BJ (cell line): ENCODE measurements at regions not wholly inside any gene's neighbourhood (a gene's known extent, or its start where the extent isn't known, plus 50 kb on each side); places are given as distances from the start of the nearest gene placed in this dataset.

Experiments
- CTCF ChIA-PET: fragments of 350-600 bp; formaldehyde crosslinking; extraction: SDS; loops from one replicate; lab custom pipeline; 2021; ENCODE audit warnings: antibody characterized with exemption, inconsistent platforms; lab: Yijun Ruan, JAX
- POLR2A ChIA-PET: fragments of 300-600 bp; sonication (Branson Sonifier 250); formaldehyde crosslinking; extraction: SDS; loops from one replicate; lab custom pipeline; 2021; ENCODE audit warnings: antibody characterized with exemption; lab: Charles Lee
- DNase-seq: peaks from one replicate; pipeline ENCODE4 v3.0.0-alpha.2; 2011; ENCODE audit warnings: low read depth
- H3K27me3 ChIP-seq: 2 replicates; pipeline ENCODE4 v1.6.0; 2011; ENCODE audit warnings: low read length; ENCODE audit not compliant: control insufficient read depth, insufficient read depth
- H3K36me3 ChIP-seq: 2 replicates; pipeline ENCODE4 v1.5.1; 2011; ENCODE audit warnings: low read length; ENCODE audit not compliant: control insufficient read depth, insufficient read depth
- H3K4me3 ChIP-seq: 2 replicates; pipeline ENCODE4 v1.5.1; 2011; ENCODE audit warnings: low read depth, mild to moderate bottlenecking, control low read depth, low read length
- CTCF ChIP-seq: IDR thresholded peaks from 2 replicates; pipeline ENCODE4 v1.5.1; 2011; ENCODE audit warnings: low read depth, mild to moderate bottlenecking, control low read depth, inconsistent platforms, low read length, moderate library complexity; ENCODE audit not compliant: insufficient read depth

GRCh38 chr18:76234676-76235060 lies 260.4 kb downstream of the ZNF516 start:
- no peak overlapping the region for H3K4me3 ChIP-seq
- H3K36me3 ChIP-seq: no peaks in the 10 kb centered on the region
- no peak for TF ChIP-seq CTCF
- ChIA-PET CTCF (no interaction called here), POLR2A (no interaction called here)
- DNase-seq: no peak
- no peaks in the 10 kb centered on the region for H3K27me3 ChIP-seq

- no peak for TF ChIP-seq CTCF
- CTCF ChIA-PET: no interaction called here
- no peak for DNase-seq
- H3K36me3 ChIP-seq: no peaks in the 10 kb centered on the region
- POLR2A ChIA-PET: no interaction called here
- H3K27me3 ChIP-seq: no peaks in the 10 kb centered on the region
- no peak overlapping the region for H3K4me3 ChIP-seq
Observed at GRCh38 chr18:76233876-76234675, 261.0 kb downstream of the ZNF516 start.

GRCh38 chr18:76233406-76233805 lies 261.6 kb downstream of the ZNF516 start:
- POLR2A ChIA-PET: no interaction called here
- Histone ChIP-seq H3K4me3 (no peak overlapping the region), H3K36me3 (no peaks in the 10 kb centered on the region), H3K27me3 (no peaks in the 10 kb centered on the region)
- CTCF ChIA-PET: no interaction called here
- DNase-seq: no peak
- no peak for TF ChIP-seq CTCF

- Histone ChIP-seq H3K27me3 (no peaks in the 10 kb centered on the region), H3K36me3 (no peaks in the 10 kb centered on the region), H3K4me3 (no peak overlapping the region)
- CTCF ChIA-PET: no interaction called here
- POLR2A ChIA-PET: no interaction called here
- DNase-seq: no peak
- TF ChIP-seq CTCF: no peak
Observed at GRCh38 chr18:76232779-76233178, 262.3 kb downstream of the ZNF516 start.

- Histone ChIP-seq H3K36me3 (no peaks in the 10 kb centered on the region), H3K27me3 (no peaks in the 10 kb centered on the region), H3K4me3 (no peak overlapping the region)
- no peak for DNase-seq
- POLR2A ChIA-PET: no interaction called here
- TF ChIP-seq CTCF: no peak
- CTCF ChIA-PET: interaction anchor here (0.6 kb wide), 1 partner anchor 124 kb away, joined by 3 read pairs; no protein-coding TSS in a partner anchor
Observed at GRCh38 chr18:76232010-76232409, 263.0 kb downstream of the ZNF516 start.
